Stimulated activated CD4-positive, alpha-beta T cell treated with anti-CD3 and anti-CD28 coated beads, Interleukin-2, amount 100 ng/mL, for 24 hours (primary cell): ENCODE measurements at regions not wholly inside any gene's neighbourhood (a gene's known extent, or its start where the extent isn't known, plus 50 kb on each side); places are given as distances from the start of the nearest gene placed in this dataset.
A peak's percentile ranks its signal among the peaks of the same experiment; 100 is the strongest.

Experiments
- DNase-seq, 2 donors: peaks; one replicate each; pipeline ENCODE4 v3.0.0-alpha.2; 2020

GRCh38 chr19:29263305-29264135 is 50.6 kb upstream of the UQCRFS1 start:
- DNase-seq: peak; percentile 68 to 69

DNA sequence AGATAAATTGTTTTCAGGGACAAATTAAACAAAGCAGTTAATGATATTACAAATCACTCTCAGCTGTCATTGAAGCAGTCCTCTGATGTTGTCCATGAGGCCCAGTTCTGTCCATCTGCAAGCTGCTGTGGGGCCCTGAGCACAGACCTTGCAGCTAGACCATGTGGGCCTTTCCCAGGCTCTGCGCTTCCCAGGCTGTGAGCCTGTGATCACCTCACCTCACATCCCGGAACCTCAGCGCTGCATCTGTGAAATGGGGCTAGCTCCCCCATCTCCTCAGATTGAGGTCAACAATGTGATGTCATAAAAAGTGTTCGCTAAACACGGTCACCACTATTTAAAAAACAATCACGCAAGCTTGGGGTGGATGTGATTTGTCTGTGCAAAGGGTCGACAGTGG is 51.9 kb upstream of the UQCRFS1 start:
- DNase-seq: no peak

GRCh38 chr19:29265436-29265835 is 52.5 kb upstream of the UQCRFS1 start:
- no peak for DNase-seq

DNA sequence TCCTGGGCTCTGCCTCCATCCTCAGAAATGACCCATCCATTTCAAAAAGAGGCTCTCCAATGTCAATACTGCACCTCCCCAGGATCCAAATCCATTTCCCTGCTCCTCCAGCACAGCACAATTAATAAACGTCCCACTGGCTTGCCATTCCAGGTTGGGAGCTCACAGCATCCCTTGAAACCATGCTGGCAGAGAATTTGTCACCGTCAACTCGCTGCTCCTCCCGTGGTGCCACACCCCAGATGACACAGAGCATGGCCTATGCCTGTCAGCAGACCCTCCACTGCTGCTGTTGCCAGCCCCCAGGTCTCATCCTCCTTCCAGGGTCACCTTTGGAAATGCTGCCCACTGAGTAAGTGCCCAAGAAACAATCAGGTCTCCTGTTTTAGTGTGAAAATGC is 53.0 kb upstream of the UQCRFS1 start:
- DNase-seq: no peak

- DNase-seq: no peak
Observed at GRCh38 chr19:29266603-29267002, 53.7 kb upstream of the UQCRFS1 start.

DNA sequence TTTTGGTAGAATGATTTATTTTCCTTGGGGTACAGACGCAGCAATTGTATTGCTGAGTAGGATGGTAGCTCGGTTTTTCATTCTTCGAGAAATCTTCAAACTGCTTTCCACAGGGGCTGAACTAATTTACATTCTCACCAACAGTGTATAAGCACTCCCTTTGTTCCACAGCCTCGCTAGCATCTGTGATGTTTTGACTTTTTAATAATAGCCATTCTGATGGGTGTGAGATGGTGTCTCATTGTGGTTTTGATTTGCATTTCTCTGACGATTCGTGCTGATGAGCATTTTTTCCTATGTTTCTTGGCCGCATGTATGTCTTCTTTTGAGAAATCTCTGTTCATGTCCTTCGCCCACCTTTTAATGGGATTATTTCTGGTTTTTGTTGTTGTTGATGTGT is 54.8 kb upstream of the UQCRFS1 start:
- DNase-seq: no peak

DNA sequence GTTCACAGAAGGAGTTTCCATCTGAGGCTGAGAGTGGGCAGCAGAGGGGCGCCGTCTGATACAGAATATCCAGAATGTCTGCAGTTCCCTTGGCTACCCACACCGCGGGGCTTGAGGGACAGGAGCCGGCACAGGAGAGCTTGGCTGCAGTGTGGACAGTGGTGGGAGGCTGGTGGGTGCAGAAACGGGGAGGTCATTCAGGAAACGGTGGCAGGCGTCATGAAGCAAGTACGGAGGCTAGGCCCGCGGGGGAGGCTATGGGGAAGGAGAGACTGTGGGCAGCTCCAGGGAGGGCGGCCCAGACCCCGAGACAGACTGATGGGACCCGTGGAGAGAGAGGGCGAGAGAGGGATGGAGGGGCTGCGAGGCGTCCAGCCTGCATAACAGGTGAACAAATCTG is 55.2 kb upstream of the UQCRFS1 start:
- DNase-seq: no peak

- DNase-seq: no peak
Observed at GRCh38 chr19:29268721-29269393, 55.9 kb upstream of the UQCRFS1 start.

DNA sequence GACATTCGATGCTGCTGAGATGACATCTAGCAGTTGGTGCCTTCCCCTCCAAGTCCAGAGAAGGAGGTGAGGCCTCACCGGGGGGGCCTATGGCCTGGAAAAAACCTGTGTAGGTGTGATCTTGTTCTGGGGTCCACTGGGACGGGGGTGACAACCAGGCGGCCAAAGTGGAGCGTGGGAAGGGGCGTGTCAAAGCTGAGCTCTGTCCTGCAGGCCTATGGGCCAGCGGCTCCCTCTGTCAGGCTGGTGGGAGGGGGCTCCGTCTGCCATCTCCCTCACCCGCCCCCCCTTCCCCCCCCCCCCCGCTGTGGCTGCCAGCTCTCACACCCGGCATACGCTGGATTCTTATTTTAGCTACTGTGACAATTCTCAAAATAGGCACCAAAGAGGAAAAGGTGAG is 56.7 kb upstream of the UQCRFS1 start:
- DNase-seq: no peak

- no peak for DNase-seq
Observed at GRCh38 chr19:29271341-29271740, 58.4 kb upstream of the UQCRFS1 start.

GRCh38 chr19:29271911-29272310 is 59.0 kb upstream of the UQCRFS1 start:
- no peak for DNase-seq

GRCh38 chr19:29273000-29273640 is 60.2 kb upstream of the UQCRFS1 start:
- DNase-seq: no peak

DNA sequence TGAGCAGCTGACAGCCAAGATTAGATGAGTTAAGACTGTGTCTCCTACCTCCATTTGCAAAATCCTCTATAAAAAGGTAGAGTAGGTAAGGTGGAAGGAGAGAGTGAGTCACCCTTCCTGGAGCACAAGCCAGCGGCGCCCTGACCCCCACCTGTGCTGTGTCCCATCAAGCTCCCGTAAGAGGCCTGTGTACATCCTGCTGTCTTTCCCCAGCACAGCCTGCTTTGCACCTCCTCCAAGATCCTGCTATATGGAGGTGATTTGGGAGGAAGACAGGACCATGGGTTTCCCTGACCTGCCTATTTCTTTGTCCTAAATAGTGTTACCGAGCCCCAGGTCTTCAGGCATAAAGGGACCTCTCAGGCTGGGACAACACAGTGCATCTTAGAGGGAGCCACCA is 62.3 kb upstream of the UQCRFS1 start:
- no peak for DNase-seq

GRCh38 chr19:29277102-29277501 is 64.2 kb upstream of the UQCRFS1 start:
- DNase-seq: peak; percentile 44 to 45

GRCh38 chr19:29278716-29279115 is 65.8 kb upstream of the UQCRFS1 start:
- DNase-seq: no peak

DNA sequence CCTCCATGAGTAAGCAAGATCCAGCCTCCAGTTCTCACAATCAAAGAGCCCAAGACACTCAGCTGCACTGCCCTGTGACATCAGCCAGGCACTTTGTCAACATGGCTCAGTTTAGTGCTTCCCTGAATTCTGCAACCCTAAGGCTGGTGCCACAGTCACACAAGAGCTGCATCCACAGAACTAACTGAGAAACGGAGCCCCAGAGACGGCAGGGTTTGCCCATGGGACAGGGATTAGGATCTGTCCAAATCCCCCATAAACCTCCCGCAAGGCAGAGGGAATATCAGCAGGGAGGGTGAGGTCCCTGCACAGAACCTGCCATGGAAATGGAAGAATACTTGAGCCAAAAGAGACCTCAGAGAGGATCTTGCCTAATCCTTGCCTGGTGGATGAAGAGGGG is 70.4 kb upstream of the UQCRFS1 start:
- DNase-seq: no peak

DNA sequence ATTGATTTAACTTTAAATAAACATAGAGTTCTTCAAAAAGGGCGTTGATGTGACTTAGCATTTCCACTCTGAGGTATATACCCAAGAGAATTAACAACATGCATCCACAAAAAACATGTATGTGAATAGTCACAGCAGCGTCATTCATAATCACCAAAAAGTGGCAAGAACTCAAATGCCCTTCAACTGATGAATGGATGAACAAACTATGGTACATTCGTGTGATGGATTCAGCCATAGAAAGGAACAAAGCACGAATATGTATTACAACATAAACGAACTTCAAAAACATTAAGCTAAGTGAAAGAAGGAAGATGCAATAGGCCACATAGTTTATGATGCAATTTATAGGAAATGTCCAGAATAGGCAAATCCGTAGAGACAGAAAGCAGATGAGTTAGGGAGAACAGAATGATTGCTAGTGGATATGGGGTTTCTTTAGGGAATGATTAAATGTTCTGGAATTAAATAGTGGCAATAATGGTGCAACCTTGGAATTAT is 72.3 kb upstream of the UQCRFS1 start:
- DNase-seq: no peak

GRCh38 chr19:29285878-29286277 is 72.9 kb upstream of the UQCRFS1 start:
- DNase-seq: no peak

DNA sequence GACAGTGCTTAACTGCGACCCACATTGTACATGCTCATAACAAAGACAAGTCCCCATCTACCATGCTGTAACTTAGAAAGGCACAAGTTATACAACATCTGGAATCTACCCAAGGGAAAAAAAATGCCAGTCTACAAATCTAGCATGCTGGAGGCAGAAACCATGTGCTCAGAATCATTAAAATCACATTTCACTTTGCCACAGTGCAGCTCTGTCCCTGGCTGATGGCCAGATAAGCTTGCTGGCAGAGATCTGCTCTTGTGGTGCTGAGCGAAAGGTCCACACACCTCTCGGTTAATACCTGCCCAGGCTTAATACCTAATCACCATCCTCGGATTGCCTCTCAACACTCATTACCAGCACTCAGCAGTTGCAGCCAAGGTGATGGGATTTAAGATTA is 74.1 kb upstream of the UQCRFS1 start:
- DNase-seq: no peak

DNA sequence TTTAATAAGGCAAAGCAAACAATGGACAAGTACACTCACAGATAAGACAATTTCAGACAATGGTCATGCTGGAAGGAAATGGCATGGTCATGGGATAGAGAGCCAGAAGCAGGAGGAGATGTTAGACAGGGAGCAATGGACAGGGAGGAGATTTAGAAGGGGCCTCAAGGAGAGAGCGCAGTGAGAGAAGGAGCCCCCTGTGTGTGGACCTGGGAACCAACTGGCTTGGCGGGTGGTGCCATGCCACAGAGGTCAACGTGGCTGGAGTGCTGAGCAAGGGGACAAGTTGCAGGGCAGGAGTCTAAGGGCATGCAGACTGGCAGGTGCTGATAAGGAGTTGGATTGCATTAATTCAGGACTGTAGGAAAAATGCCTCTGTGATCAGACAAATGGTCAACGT is 75.3 kb upstream of the UQCRFS1 start:
- DNase-seq: no peak

DNA sequence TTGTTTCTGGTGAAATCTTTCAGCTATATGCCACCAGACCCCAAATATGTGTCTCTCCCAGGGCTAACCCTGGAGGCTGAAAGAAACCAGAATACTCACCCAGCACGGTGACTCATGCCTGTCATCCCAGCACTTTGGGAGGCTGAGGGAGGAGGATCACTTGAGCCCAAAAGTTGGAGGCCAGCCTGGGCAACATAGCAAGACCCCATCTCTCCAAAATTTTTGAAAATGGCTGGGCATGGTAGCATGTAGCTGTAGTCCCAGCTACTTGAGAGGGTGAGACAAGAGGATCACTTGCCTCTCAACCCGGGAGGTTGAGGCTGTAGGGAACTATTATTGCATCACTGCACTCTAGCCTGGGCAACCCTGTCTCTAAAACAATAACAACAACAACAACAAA is 76.1 kb upstream of the UQCRFS1 start:
- DNase-seq: no peak

- DNase-seq: no peak
Observed at GRCh38 chr19:29290853-29291252, 77.9 kb upstream of the UQCRFS1 start.

- DNase-seq: no peak
Observed at GRCh38 chr19:29292153-29292552, 79.2 kb upstream of the UQCRFS1 start.

DNA sequence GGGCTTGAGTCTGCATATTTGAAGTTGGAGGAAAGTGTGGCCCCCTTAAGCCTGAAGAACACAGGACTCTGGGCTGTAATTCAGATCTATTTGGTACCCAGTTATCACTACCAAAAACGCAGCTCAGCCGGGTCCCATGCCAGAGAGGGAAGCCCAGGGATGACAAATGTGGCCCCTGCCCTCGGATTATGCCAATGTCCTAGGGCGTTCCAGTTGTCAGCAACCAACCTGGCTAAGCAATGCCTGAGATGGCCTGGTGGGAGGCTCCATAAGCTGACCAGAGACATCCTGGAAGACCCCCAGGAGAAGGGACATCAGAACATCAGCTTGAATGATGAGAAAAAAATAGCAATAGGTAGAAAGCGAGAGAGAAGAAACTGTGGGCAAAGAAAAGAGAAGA is 79.6 kb upstream of the UQCRFS1 start:
- no peak for DNase-seq
